ENCODE measurements at regions not wholly inside any gene's neighbourhood (a gene's known extent, or its start where the extent isn't known, plus 50 kb on each side); places are given as distances from the start of the nearest gene placed in this dataset.

- Mint-ChIP-seq H3K4me1 (ENCODE audit: low read depth, unreplicated experiment) (peaks cover 32% of the 10 kb centered on the region), H3K27ac (ENCODE audit: unreplicated experiment) (no peak overlapping the region), H3K9me3 (ENCODE audit: unreplicated experiment) (peaks cover 6% of the 10 kb centered on the region), H3K4me3 (ENCODE audit: unreplicated experiment) (no peak overlapping the region), H3K36me3 (ENCODE audit: unreplicated experiment) (no peaks in the 10 kb centered on the region), H3K27me3 (ENCODE audit: unreplicated experiment) (peaks cover 5% of the 10 kb centered on the region)
- no peak for DNase-seq
- no peak for TF ChIP-seq CTCF (IDR thresholded peaks at IDR 0.05; ENCODE audit: partially characterized antibody, unreplicated experiment)
Observed at GRCh38 chr11:129281471-129282415, 89.6 kb upstream of the ARHGAP32 start.

- H3K27ac Mint-ChIP-seq (ENCODE audit: unreplicated experiment): peak overlapping the region; percentile 70
- H3K4me1 Mint-ChIP-seq (ENCODE audit: low read depth, unreplicated experiment): peaks cover 42% of the 10 kb centered on the region
- TF ChIP-seq CTCF (IDR thresholded peaks at IDR 0.05; ENCODE audit: partially characterized antibody, unreplicated experiment): no peak
- H3K4me3 Mint-ChIP-seq (ENCODE audit: unreplicated experiment): peak overlapping the region; percentile 89
- peaks cover 5% of the 10 kb centered on the region for H3K27me3 Mint-ChIP-seq (ENCODE audit: unreplicated experiment)
- H3K36me3 Mint-ChIP-seq (ENCODE audit: unreplicated experiment): no peaks in the 10 kb centered on the region
- no peak for DNase-seq
- H3K9me3 Mint-ChIP-seq (ENCODE audit: unreplicated experiment): peaks cover 6% of the 10 kb centered on the region
Observed at GRCh38 chr11:129280027-129280811, 88.1 kb upstream of the ARHGAP32 start.

- no peak for TF ChIP-seq CTCF (IDR thresholded peaks at IDR 0.05; ENCODE audit: partially characterized antibody, unreplicated experiment)
- H3K9me3 Mint-ChIP-seq (ENCODE audit: unreplicated experiment): peaks cover 6% of the 10 kb centered on the region
- H3K36me3 Mint-ChIP-seq (ENCODE audit: unreplicated experiment): no peaks in the 10 kb centered on the region
- peak overlapping the region; percentile 89 for H3K4me3 Mint-ChIP-seq (ENCODE audit: unreplicated experiment)
- H3K4me1 Mint-ChIP-seq (ENCODE audit: low read depth, unreplicated experiment): peaks cover 39% of the 10 kb centered on the region
- peak overlapping the region; percentile 70 for H3K27ac Mint-ChIP-seq (ENCODE audit: unreplicated experiment)
- DNase-seq: peak; percentile 84
- H3K27me3 Mint-ChIP-seq (ENCODE audit: unreplicated experiment): peaks cover 5% of the 10 kb centered on the region
Observed at GRCh38 chr11:129279326-129280026, 87.4 kb upstream of the ARHGAP32 start.

GRCh38 chr11:129278586-129279319, 86.6 kb upstream of the ARHGAP32 start:
- Mint-ChIP-seq H3K4me1 (ENCODE audit: low read depth, unreplicated experiment) (peaks cover 44% of the 10 kb centered on the region), H3K4me3 (ENCODE audit: unreplicated experiment) (peak overlapping the region; percentile 93), H3K36me3 (ENCODE audit: unreplicated experiment) (no peaks in the 10 kb centered on the region), H3K27me3 (ENCODE audit: unreplicated experiment) (peaks cover 5% of the 10 kb centered on the region), H3K27ac (ENCODE audit: unreplicated experiment) (peak overlapping the region; percentile 78), H3K9me3 (ENCODE audit: unreplicated experiment) (peaks cover 6% of the 10 kb centered on the region)
- no peak for TF ChIP-seq CTCF (IDR thresholded peaks at IDR 0.05; ENCODE audit: partially characterized antibody, unreplicated experiment)
- DNase-seq: peak; percentile 43
